ENCODE measurements at regions not wholly inside any gene's neighbourhood (a gene's known extent, or its start where the extent isn't known, plus 50 kb on each side); places are given as distances from the start of the nearest gene placed in this dataset.

DNA sequence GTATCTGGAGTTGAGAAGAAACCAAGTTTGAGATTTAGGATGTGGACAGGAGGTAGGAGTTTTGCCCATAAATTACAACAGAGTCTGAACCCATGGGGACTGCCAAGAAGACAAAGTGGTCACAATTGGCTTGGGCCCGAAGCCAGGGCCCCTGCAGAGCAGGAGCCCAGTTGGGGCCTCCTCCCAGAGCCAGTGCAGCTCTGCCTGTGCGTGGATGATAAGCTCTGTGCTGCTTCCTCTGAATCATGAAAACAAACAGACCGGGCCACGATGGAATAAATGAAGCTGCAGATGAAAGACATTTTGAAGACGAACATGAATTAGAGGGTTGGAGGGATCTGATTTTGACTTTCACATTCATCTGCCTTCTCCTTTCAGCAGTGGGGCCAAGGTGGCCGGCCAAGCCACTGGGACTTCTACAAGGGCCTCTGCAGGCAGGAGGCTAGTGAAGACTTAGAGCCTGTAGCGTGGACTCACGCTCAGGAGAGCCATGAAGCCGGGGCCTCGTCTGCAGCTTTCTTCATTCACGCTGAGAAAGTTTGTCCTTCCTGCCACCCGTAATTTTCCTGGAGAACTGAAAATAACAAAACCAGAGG, 156.8 kb upstream of the LYZL1 start:
- Histone ChIP-seq H3K4me2 (ENCODE audit: low read depth, low read length, poor library complexity, severe bottlenecking) (no peak overlapping the region), H3K4me3 (ENCODE audit: low read length, poor library complexity, severe bottlenecking) (no peak overlapping the region), H3F3A (ENCODE audit: low read depth) (no peaks in the 10 kb centered on the region), H3K27me3 (ENCODE audit: insufficient read depth, low read length, poor library complexity, severe bottlenecking) (no peaks in the 10 kb centered on the region), H3K9me2 (replicated peaks; ENCODE audit: low read depth, low read length) (no peaks in the 10 kb centered on the region), H3K9ac (ENCODE audit: low read depth, low read length, poor library complexity, severe bottlenecking) (no peak overlapping the region), H2AFZ (ENCODE audit: low read length) (no peak overlapping the region), H4K20me1 (ENCODE audit: insufficient read depth, low read length, poor library complexity, severe bottlenecking) (no peaks in the 10 kb centered on the region), H3K36me3 (ENCODE audit: insufficient read depth, low read length) (no peaks in the 10 kb centered on the region), H3K4me1 (ENCODE audit: insufficient read depth, low read length, poor library complexity, severe bottlenecking) (no peaks in the 10 kb centered on the region), H3K79me2 (ENCODE audit: insufficient read depth, low read length) (no peaks in the 10 kb centered on the region), H3K9me3 (ENCODE audit: insufficient read depth, low read depth, low read length) (no peaks in the 10 kb centered on the region)
- TF ChIP-seq, protein P1, sequence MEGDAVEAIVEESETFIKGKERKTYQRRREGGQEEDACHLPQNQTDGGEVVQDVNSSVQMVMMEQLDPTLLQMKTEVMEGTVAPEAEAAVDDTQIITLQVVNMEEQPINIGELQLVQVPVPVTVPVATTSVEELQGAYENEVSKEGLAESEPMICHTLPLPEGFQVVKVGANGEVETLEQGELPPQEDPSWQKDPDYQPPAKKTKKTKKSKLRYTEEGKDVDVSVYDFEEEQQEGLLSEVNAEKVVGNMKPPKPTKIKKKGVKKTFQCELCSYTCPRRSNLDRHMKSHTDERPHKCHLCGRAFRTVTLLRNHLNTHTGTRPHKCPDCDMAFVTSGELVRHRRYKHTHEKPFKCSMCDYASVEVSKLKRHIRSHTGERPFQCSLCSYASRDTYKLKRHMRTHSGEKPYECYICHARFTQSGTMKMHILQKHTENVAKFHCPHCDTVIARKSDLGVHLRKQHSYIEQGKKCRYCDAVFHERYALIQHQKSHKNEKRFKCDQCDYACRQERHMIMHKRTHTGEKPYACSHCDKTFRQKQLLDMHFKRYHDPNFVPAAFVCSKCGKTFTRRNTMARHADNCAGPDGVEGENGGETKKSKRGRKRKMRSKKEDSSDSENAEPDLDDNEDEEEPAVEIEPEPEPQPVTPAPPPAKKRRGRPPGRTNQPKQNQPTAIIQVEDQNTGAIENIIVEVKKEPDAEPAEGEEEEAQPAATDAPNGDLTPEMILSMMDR (conservative IDR thresholded peaks at IDR 0.05; ENCODE audit: low read length): no peak

DNA sequence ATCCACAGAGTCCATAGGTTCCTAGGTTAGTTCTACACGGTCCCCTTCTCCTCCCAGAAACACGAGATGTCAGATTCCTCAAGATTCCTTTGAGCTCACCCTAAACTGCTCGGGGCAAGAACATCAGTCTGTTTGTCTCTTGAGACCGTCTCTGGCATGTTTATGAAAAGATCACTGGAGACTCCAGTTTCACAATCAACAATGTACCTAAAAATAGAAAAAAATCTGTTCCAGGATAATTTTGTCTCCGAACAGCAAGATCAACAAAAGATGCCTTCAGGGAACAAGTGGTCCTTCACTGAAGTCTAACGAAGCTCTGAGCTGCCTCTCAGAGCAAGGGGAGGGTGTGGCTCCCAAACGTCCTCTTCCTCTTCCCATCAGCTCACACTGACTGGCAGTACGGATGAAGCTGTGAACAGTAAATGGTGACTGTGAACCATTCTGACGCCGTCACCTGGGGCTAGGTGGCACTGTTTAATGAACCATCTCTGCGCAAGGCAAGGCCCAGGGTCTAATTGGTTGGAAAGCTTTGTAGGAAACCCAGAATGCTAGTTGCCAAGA, 156.2 kb upstream of the LYZL1 start:
- H3K79me2 ChIP-seq (ENCODE audit: insufficient read depth, low read length): no peaks in the 10 kb centered on the region
- H3K36me3 ChIP-seq (ENCODE audit: insufficient read depth, low read length): no peaks in the 10 kb centered on the region
- H3K4me3 ChIP-seq (ENCODE audit: low read length, poor library complexity, severe bottlenecking): no peak overlapping the region
- H3K4me1 ChIP-seq (ENCODE audit: insufficient read depth, low read length, poor library complexity, severe bottlenecking): no peaks in the 10 kb centered on the region
- no peak overlapping the region for H3K4me2 ChIP-seq (ENCODE audit: low read depth, low read length, poor library complexity, severe bottlenecking)
- H3K9me3 ChIP-seq (ENCODE audit: insufficient read depth, low read depth, low read length): no peaks in the 10 kb centered on the region
- TF ChIP-seq EZH2phosphoT487 (IDR thresholded peaks at IDR 0.05; ENCODE audit: borderline replicate concordance): no peak
- TF ChIP-seq, protein P1 (conservative IDR thresholded peaks at IDR 0.05; ENCODE audit: low read length): no peak
- no peaks in the 10 kb centered on the region for H3K27me3 ChIP-seq (ENCODE audit: insufficient read depth, low read length, poor library complexity, severe bottlenecking)
- H4K20me1 ChIP-seq (ENCODE audit: insufficient read depth, low read length, poor library complexity, severe bottlenecking): no peaks in the 10 kb centered on the region
- H3K9me2 ChIP-seq (replicated peaks; ENCODE audit: low read depth, low read length): no peaks in the 10 kb centered on the region
- no peak overlapping the region for H3K9ac ChIP-seq (ENCODE audit: low read depth, low read length, poor library complexity, severe bottlenecking)
- no peaks in the 10 kb centered on the region for H3F3A ChIP-seq (ENCODE audit: low read depth)
- H2AFZ ChIP-seq (ENCODE audit: low read length): no peak overlapping the region

DNA sequence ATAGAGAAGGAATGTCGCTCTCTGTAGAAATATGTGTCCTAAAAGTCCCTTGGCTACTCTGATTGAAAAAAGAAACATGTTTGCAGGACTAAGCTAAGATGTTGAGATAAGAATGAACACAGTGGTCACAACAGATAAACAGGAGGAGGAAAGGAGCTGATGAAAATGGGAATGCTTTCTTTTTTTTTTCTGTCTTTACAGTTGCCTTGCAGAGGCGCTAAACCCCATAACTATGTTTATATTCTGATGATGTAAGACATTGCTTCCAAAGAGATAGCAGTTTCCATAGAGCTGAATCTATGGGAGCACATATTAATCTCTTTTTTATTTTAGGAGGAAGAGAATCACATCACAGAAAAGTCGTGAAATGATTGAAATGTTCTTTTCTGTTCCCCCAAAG, 153.5 kb upstream of the LYZL1 start:
- no peaks in the 10 kb centered on the region for H3K9me2 ChIP-seq (replicated peaks; ENCODE audit: low read depth, low read length)
- H3K9ac ChIP-seq (ENCODE audit: low read depth, low read length, poor library complexity, severe bottlenecking): no peak overlapping the region
- no peaks in the 10 kb centered on the region for H3K27me3 ChIP-seq (ENCODE audit: insufficient read depth, low read length, poor library complexity, severe bottlenecking)
- H3F3A ChIP-seq (ENCODE audit: low read depth): no peaks in the 10 kb centered on the region
- H3K4me1 ChIP-seq (ENCODE audit: insufficient read depth, low read length, poor library complexity, severe bottlenecking): no peaks in the 10 kb centered on the region
- H2AFZ ChIP-seq (ENCODE audit: low read length): no peak overlapping the region
- H3K36me3 ChIP-seq (ENCODE audit: insufficient read depth, low read length): no peaks in the 10 kb centered on the region
- H4K20me1 ChIP-seq (ENCODE audit: insufficient read depth, low read length, poor library complexity, severe bottlenecking): no peaks in the 10 kb centered on the region
- H3K4me2 ChIP-seq (ENCODE audit: low read depth, low read length, poor library complexity, severe bottlenecking): no peak overlapping the region
- TF ChIP-seq, protein P1 (conservative IDR thresholded peaks at IDR 0.05; ENCODE audit: low read length): no peak
- no peak for TF ChIP-seq EZH2phosphoT487 (IDR thresholded peaks at IDR 0.05; ENCODE audit: borderline replicate concordance)
- H3K9me3 ChIP-seq (ENCODE audit: insufficient read depth, low read depth, low read length): no peaks in the 10 kb centered on the region
- H3K79me2 ChIP-seq (ENCODE audit: insufficient read depth, low read length): no peaks in the 10 kb centered on the region
- no peak overlapping the region for H3K4me3 ChIP-seq (ENCODE audit: low read length, poor library complexity, severe bottlenecking)

Data from Loucy (cell line).